Panc1 (cell line): ENCODE measurements at regions not wholly inside any gene's neighbourhood (a gene's known extent, or its start where the extent isn't known, plus 50 kb on each side); places are given as distances from the start of the nearest gene placed in this dataset.

Experiments used
- ATAC-seq: fragments of 200-7000 bp; cut with Tn5 transposase; 2 replicates; pipeline ENCODE4 v1.9.1; 2020; ENCODE audit warnings: mild to moderate bottlenecking, moderate library complexity
- BruUV-seq: library from RNA; stranded (reverse); fragments of 400-500 nt; replicated peaks from 2 replicates; lab custom pipeline; 2021; lab: Mats Ljungman, UMichigan
- CTCF ChIA-PET: fragments of 300-600 bp; sonication (Branson Sonifier 250); formaldehyde crosslinking; loops from one replicate; lab custom pipeline; 2022; ENCODE audit warnings: antibody characterized with exemption; lab: Charles Lee
- POLR2A ChIA-PET: fragments of 300-600 bp; sonication (Branson Sonifier 250); formaldehyde crosslinking; loops from one replicate; lab custom pipeline; 2022; ENCODE audit warnings: antibody characterized with exemption; lab: Charles Lee
- DNase-seq: peaks from one replicate; pipeline ENCODE4 v3.0.0-alpha.2; 2010; ENCODE audit warnings: low read depth, low spot score
- H3K27ac ChIP-seq: 2 replicates; pipeline ENCODE4 v1.5.1; 2011; ENCODE audit warnings: mild to moderate bottlenecking, low read length, inconsistent platforms
- H3K27me3 ChIP-seq: fragments of 200-500 bp; sonication (Bioruptor generic); 2 replicates; pipeline ENCODE4 v1.6.0; 2014; ENCODE audit warnings: low read length, inconsistent platforms; ENCODE audit not compliant: control insufficient read depth, insufficient read depth
- H3K36me3 ChIP-seq: fragments of 200-500 bp; sonication (Bioruptor generic); 2 replicates; pipeline ENCODE4 v1.5.1; 2014; ENCODE audit warnings: inconsistent platforms, mild to moderate bottlenecking, low read length, moderate library complexity; ENCODE audit not compliant: control insufficient read depth, insufficient read depth
- H3K4me1 ChIP-seq: 2 replicates; pipeline ENCODE4 v1.5.1; 2011; ENCODE audit warnings: inconsistent platforms, mild to moderate bottlenecking, low read length, moderate library complexity; ENCODE audit not compliant: control insufficient read depth, insufficient read depth
- H3K4me3 ChIP-seq, 2 experiments: 2 replicates each; pipeline ENCODE4 v1.5.1; 2011 to 2012; ENCODE audit warnings: low read depth in 2 of 2, low read length in 2 of 2, mild to moderate bottlenecking in 2 of 2, inconsistent platforms in 1 of 2, moderate library complexity in 1 of 2
- H3K9me3 ChIP-seq: fragments of 200-500 bp; sonication (Bioruptor generic); 2 replicates; pipeline ENCODE4 v1.5.1; 2014; ENCODE audit warnings: low read depth, mild to moderate bottlenecking, inconsistent platforms, low read length, moderate library complexity; ENCODE audit not compliant: control insufficient read depth, insufficient read depth
- POLR2AphosphoS5 ChIP-seq: IDR thresholded peaks from 2 replicates; pipeline ENCODE4 v1.6.1; 2012; ENCODE audit warnings: mild to moderate bottlenecking, low read depth, low read length, moderate library complexity
- SIN3A ChIP-seq: IDR thresholded peaks from 2 replicates; pipeline ENCODE4 v1.6.1; 2012; ENCODE audit warnings: low read depth, mild to moderate bottlenecking, low read length, moderate library complexity, borderline replicate concordance; ENCODE audit not compliant: insufficient read depth
- TCF7L2 ChIP-seq: IDR thresholded peaks from 2 replicates; pipeline ENCODE4 v1.6.1; 2011; ENCODE audit warnings: mild to moderate bottlenecking, low read depth, low read length, inconsistent platforms
- in situ Hi-C: cut with HindIII; loops from 2 replicates; pipeline ENCODE4 v1.10.0; 2016; ENCODE audit warnings: low sequenced_read_pairs, low pct_unique_long_range_greater_than_20kb
- intact Hi-C: fragments of 100-400 bp; cut with micrococcal nuclease; formaldehyde crosslinking; loops from one replicate; pipeline ENCODE4 v1.10.0; 2022; ENCODE audit not compliant: unreplicated experiment
- TF ChIP-seq, protein P1 (sequence below), 2 experiments: IDR thresholded peaks; 2 replicates each; pipeline ENCODE4 v1.6.1; 2011 to 2012; ENCODE audit warnings: low read depth in 2 of 2, control low read depth in 1 of 2, low read length in 1 of 2, mild to moderate bottlenecking in 1 of 2, moderate library complexity in 1 of 2; ENCODE audit not compliant: insufficient read depth in 1 of 2
- TF ChIP-seq, protein P2 (sequence below): fragments of 450-650 bp; IDR thresholded peaks from 2 replicates; pipeline ENCODE4 v1.5.1; 2017; ENCODE audit warnings: mild to moderate bottlenecking

DNA sequence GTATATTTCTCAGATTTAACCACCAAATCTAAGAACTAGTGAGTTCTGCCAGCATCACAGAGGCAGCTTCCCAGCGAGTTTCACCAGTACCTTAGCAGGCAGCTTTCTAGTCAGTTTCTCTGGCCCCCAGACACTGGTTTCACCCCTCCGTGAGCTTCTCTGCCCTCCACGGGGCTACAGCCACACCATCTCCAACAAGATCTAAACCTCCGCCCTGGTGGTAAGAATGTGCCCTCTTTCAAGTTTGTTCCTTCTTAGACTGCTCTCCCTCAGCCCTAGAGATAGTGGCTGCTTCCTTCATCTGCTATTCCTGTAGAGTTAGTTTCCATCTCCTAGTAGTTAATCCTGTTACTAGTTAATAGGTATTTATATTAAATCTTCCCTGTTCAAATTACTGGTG is 60.5 kb upstream of the TAB3 start:
- no TSS peak for BruUV-seq
- ATAC-seq (no peak), DNase-seq (no peak)
- H3K27me3 ChIP-seq = no peaks in the 10 kb centered on the region
- no peaks in the 10 kb centered on the region for H3K36me3 ChIP-seq
- POLR2A ChIA-PET = no interaction called here
- no peak overlapping the region for H3K27ac ChIP-seq
- TF ChIP-seq, protein P1, sequence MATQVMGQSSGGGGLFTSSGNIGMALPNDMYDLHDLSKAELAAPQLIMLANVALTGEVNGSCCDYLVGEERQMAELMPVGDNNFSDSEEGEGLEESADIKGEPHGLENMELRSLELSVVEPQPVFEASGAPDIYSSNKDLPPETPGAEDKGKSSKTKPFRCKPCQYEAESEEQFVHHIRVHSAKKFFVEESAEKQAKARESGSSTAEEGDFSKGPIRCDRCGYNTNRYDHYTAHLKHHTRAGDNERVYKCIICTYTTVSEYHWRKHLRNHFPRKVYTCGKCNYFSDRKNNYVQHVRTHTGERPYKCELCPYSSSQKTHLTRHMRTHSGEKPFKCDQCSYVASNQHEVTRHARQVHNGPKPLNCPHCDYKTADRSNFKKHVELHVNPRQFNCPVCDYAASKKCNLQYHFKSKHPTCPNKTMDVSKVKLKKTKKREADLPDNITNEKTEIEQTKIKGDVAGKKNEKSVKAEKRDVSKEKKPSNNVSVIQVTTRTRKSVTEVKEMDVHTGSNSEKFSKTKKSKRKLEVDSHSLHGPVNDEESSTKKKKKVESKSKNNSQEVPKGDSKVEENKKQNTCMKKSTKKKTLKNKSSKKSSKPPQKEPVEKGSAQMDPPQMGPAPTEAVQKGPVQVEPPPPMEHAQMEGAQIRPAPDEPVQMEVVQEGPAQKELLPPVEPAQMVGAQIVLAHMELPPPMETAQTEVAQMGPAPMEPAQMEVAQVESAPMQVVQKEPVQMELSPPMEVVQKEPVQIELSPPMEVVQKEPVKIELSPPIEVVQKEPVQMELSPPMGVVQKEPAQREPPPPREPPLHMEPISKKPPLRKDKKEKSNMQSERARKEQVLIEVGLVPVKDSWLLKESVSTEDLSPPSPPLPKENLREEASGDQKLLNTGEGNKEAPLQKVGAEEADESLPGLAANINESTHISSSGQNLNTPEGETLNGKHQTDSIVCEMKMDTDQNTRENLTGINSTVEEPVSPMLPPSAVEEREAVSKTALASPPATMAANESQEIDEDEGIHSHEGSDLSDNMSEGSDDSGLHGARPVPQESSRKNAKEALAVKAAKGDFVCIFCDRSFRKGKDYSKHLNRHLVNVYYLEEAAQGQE (IDR thresholded peaks at IDR 0.05; ENCODE audit: insufficient read depth in 1 of 2, low read depth in 2 of 2, low read length in 1 of 2) = no peak
- no peak for TF ChIP-seq POLR2AphosphoS5
- TF ChIP-seq TCF7L2 = no peak
- TF ChIP-seq, protein P2, sequence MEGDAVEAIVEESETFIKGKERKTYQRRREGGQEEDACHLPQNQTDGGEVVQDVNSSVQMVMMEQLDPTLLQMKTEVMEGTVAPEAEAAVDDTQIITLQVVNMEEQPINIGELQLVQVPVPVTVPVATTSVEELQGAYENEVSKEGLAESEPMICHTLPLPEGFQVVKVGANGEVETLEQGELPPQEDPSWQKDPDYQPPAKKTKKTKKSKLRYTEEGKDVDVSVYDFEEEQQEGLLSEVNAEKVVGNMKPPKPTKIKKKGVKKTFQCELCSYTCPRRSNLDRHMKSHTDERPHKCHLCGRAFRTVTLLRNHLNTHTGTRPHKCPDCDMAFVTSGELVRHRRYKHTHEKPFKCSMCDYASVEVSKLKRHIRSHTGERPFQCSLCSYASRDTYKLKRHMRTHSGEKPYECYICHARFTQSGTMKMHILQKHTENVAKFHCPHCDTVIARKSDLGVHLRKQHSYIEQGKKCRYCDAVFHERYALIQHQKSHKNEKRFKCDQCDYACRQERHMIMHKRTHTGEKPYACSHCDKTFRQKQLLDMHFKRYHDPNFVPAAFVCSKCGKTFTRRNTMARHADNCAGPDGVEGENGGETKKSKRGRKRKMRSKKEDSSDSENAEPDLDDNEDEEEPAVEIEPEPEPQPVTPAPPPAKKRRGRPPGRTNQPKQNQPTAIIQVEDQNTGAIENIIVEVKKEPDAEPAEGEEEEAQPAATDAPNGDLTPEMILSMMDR = no peak
- in situ Hi-C loops = no loop called here
- H3K4me3 ChIP-seq = no peak overlapping the region
- H3K4me1 ChIP-seq = no peaks in the 10 kb centered on the region
- intact Hi-C loops = no loop called here
- CTCF ChIA-PET = no interaction called here
- H3K9me3 ChIP-seq = no peaks in the 10 kb centered on the region

DNA sequence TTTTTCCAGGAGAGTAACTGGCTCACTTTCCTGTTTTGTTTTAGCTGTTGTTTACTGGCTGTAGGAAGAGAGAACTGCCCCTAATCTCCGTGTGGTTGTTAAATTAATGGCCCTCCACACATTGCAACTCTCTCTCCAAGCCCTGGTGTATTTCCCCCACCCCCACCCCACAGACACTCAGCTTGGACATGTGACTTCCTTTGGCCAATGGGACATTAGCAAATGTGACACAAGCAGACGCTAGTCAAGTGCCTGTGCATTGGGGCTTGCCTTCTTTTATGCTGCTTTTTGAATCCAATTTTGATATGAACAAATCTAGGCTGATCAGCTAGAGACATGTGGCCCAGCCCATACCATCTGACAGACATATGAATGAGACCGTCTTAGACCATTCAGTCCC is 59.6 kb upstream of the TAB3 start:
- ChIA-PET CTCF (no interaction called here), POLR2A (no interaction called here)
- Histone ChIP-seq H3K4me1 (no peaks in the 10 kb centered on the region), H3K27me3 (no peaks in the 10 kb centered on the region), H3K27ac (no peak overlapping the region), H3K36me3 (no peaks in the 10 kb centered on the region), H3K4me3 (no peak overlapping the region), H3K9me3 (no peaks in the 10 kb centered on the region)
- in situ Hi-C loops = no loop called here
- TF ChIP-seq SIN3A = no peak
- TF ChIP-seq, protein P2 = no peak
- TF ChIP-seq, protein P1 (IDR thresholded peaks at IDR 0.05; ENCODE audit: insufficient read depth in 1 of 2, low read depth in 2 of 2, low read length in 1 of 2) = no peak
- ATAC-seq (no peak), DNase-seq (no peak)
- intact Hi-C loops = no loop called here
- no TSS peak for BruUV-seq
